Endothelial cell (in vitro differentiated cells): ENCODE measurements at regions not wholly inside any gene's neighbourhood (a gene's known extent, or its start where the extent isn't known, plus 50 kb on each side); places are given as distances from the start of the nearest gene placed in this dataset.
"Not testable (repeated sequence)": the region's sequence is repeated elsewhere in the genome, so short reads cannot be mapped to it uniquely, and the experiment has no call there.

Source experiments
- DNase-seq: peaks from one replicate; pipeline ENCODE4 v3.0.0; 2021; ENCODE audit warnings: low spot score
- H3K27ac Mint-ChIP-seq: one replicate; pipeline ENCODE4 v1.8.0; 2021; ENCODE audit warnings: mixed read lengths, inconsistent platforms; ENCODE audit not compliant: unreplicated experiment
- H3K27me3 Mint-ChIP-seq: one replicate; pipeline ENCODE4 v1.8.0; 2021; ENCODE audit warnings: mild to moderate bottlenecking, moderate library complexity, mixed read lengths, inconsistent platforms; ENCODE audit not compliant: unreplicated experiment
- H3K36me3 Mint-ChIP-seq: one replicate; pipeline ENCODE4 v1.8.0; 2021; ENCODE audit warnings: mild to moderate bottlenecking, low read depth, mixed read lengths, inconsistent platforms; ENCODE audit not compliant: unreplicated experiment
- H3K4me1 Mint-ChIP-seq: one replicate; pipeline ENCODE4 v1.8.0; 2021; ENCODE audit warnings: mild to moderate bottlenecking, mixed read lengths, inconsistent platforms; ENCODE audit not compliant: unreplicated experiment
- H3K4me3 Mint-ChIP-seq: one replicate; pipeline ENCODE4 v1.8.0; 2021; ENCODE audit warnings: mild to moderate bottlenecking, mixed read lengths, inconsistent platforms; ENCODE audit not compliant: unreplicated experiment
- H3K9me3 Mint-ChIP-seq: one replicate; pipeline ENCODE4 v1.8.0; 2021; ENCODE audit warnings: mixed read lengths, inconsistent platforms; ENCODE audit not compliant: unreplicated experiment
- TF ChIP-seq, protein P1 (sequence below): fragments of 200-600 bp; sonication (generic); IDR thresholded peaks from one replicate; pipeline ENCODE4 v1.5.0; 2021; ENCODE audit warnings: antibody characterized with exemption; ENCODE audit not compliant: unreplicated experiment

- H3K4me1 Mint-ChIP-seq, result peaks cover 3% of the 10 kb centered on the region
- H3K4me3 Mint-ChIP-seq, result no peak overlapping the region
- no peak for DNase-seq
- H3K9me3 Mint-ChIP-seq, result no peaks in the 10 kb centered on the region
- no peak overlapping the region for H3K27ac Mint-ChIP-seq
- TF ChIP-seq, protein P1, sequence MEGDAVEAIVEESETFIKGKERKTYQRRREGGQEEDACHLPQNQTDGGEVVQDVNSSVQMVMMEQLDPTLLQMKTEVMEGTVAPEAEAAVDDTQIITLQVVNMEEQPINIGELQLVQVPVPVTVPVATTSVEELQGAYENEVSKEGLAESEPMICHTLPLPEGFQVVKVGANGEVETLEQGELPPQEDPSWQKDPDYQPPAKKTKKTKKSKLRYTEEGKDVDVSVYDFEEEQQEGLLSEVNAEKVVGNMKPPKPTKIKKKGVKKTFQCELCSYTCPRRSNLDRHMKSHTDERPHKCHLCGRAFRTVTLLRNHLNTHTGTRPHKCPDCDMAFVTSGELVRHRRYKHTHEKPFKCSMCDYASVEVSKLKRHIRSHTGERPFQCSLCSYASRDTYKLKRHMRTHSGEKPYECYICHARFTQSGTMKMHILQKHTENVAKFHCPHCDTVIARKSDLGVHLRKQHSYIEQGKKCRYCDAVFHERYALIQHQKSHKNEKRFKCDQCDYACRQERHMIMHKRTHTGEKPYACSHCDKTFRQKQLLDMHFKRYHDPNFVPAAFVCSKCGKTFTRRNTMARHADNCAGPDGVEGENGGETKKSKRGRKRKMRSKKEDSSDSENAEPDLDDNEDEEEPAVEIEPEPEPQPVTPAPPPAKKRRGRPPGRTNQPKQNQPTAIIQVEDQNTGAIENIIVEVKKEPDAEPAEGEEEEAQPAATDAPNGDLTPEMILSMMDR, result no peak
- H3K27me3 Mint-ChIP-seq, result no peaks in the 10 kb centered on the region
- no peaks in the 10 kb centered on the region for H3K36me3 Mint-ChIP-seq
Measured at GRCh38 chr10:44101082-44101481, 283.8 kb downstream of the CXCL12 start.

DNA sequence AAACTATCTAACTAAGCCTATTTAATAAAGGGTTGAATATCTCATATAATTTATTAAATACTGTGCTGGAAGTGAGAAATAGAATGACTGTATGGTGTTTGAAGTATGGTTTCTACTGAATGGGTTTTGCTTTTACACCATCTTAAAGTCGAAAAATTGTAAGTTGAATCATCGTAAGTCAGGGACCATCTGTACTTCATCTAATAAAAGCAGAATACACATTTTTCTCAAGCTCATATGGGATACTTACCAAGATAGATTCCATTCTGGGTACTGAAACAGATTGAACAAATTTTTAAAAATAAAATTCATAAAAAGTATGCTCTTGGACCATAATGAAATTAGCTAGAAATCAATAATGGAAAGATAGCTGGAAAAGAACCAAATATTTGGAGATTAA is 285.4 kb downstream of the CXCL12 start:
- H3K36me3 Mint-ChIP-seq, result no peaks in the 10 kb centered on the region
- H3K9me3 Mint-ChIP-seq, result no peaks in the 10 kb centered on the region
- H3K27ac Mint-ChIP-seq, result no peak overlapping the region
- H3K4me1 Mint-ChIP-seq, result peaks cover 3% of the 10 kb centered on the region
- no peak overlapping the region for H3K4me3 Mint-ChIP-seq
- no peak for DNase-seq
- TF ChIP-seq, protein P1, result no peak
- H3K27me3 Mint-ChIP-seq, result no peaks in the 10 kb centered on the region

DNA sequence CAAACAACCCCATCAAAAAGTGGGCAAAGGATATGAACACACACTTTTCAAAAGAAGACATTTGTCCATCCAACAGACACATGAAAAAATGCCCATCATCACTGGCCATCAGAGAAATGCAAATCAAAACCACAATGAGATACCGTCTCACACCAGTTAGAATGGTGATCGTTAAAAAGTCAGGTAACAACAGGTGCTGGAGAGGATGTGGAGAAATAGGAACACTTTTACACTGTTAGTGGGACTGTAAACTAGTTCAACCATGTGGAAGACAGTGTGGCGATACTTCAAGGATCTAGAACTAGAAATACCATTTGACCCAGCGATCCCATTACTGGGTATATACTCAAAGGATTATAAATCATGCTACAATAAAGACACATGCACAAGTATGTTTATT is 288.7 kb downstream of the CXCL12 start:
- H3K9me3 Mint-ChIP-seq, H3K36me3 Mint-ChIP-seq, H3K4me3 Mint-ChIP-seq, H3K27ac Mint-ChIP-seq, DNase-seq, H3K27me3 Mint-ChIP-seq, H3K4me1 Mint-ChIP-seq: not testable (repeated sequence)

DNA sequence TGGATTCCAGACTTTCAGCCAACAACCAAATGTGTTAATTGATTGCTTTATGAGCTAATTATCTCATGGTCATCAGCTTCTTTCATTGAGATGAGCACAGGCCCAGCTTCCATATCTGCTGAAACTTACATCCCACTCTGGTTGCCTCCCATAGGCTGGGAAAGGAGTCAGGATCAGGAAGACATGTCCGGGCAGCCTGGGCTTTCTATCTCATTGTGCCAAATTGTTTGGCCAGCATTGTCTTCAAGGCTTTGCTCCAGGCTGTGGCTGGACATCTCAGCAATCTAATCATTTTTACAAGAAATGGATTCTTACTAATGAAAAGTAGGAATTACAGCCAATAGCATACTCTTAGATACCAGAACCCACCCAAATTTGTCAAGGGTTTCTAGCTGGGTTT is 295.2 kb downstream of the CXCL12 start:
- peaks cover 2% of the 10 kb centered on the region for H3K27me3 Mint-ChIP-seq
- H3K4me3 Mint-ChIP-seq, result no peak overlapping the region
- H3K36me3 Mint-ChIP-seq, result no peaks in the 10 kb centered on the region
- DNase-seq, result no peak
- H3K9me3 Mint-ChIP-seq, result no peaks in the 10 kb centered on the region
- no peaks in the 10 kb centered on the region for H3K4me1 Mint-ChIP-seq
- H3K27ac Mint-ChIP-seq, result no peak overlapping the region
- TF ChIP-seq, protein P1, result no peak

DNA sequence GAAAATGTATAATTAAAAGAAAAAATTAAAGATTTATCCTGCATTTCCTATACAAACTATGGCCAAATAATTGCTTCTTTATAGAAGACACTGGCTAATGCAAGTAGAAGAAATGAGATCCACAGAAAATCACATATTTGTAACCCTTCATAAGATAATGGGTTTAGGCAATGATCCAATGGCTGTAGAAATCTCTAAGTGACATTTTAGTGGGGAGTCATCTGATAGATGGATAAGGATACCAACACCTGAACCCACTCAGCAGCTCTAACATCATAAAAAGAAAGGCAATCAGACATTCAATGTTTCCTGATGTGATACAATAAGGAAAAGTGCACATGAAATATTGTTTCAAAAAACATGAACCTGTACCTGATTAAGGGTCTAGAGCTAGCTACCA is 297.5 kb downstream of the CXCL12 start:
- Mint-ChIP-seq H3K27ac (no peak overlapping the region), H3K27me3 (peaks cover 2% of the 10 kb centered on the region), H3K4me1 (no peaks in the 10 kb centered on the region), H3K36me3 (no peaks in the 10 kb centered on the region), H3K9me3 (no peaks in the 10 kb centered on the region), H3K4me3 (no peak overlapping the region)
- DNase-seq, result no peak
- TF ChIP-seq, protein P1, result no peak
